ENCODE measurements at regions not wholly inside any gene's neighbourhood (a gene's known extent, or its start where the extent isn't known, plus 50 kb on each side); places are given as distances from the start of the nearest gene placed in this dataset.

DNA sequence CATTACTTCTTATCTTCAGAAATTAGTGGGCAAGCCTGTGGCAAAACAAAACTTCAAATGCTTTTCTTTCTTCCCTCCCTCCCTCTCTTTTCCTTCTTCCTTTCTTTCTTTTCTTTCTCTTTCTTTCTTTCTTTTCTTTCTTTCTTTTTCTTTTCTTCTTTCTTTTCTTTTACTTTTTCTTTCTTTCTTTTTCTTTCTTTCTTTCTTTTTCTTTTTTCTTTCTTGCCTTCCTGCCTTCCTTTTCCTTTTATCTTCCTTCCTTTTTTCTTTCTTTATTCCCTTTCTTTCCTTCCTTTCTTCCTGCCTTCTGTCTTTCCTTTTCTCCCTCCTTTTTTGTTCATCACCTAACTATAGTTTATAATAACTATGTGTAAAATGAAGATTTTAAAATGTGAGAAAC is 295.1 kb downstream of the SMOC2 start:
- DNase-seq = no peak

GRCh38 chr6:168735268-168735949 is 294.4 kb downstream of the SMOC2 start:
- no peak for DNase-seq

GRCh38 chr6:168734523-168734922 is 293.5 kb downstream of the SMOC2 start:
- DNase-seq = no peak

- DNase-seq = no peak
Measured at GRCh38 chr6:168732676-168733075, 291.7 kb downstream of the SMOC2 start.

DNA sequence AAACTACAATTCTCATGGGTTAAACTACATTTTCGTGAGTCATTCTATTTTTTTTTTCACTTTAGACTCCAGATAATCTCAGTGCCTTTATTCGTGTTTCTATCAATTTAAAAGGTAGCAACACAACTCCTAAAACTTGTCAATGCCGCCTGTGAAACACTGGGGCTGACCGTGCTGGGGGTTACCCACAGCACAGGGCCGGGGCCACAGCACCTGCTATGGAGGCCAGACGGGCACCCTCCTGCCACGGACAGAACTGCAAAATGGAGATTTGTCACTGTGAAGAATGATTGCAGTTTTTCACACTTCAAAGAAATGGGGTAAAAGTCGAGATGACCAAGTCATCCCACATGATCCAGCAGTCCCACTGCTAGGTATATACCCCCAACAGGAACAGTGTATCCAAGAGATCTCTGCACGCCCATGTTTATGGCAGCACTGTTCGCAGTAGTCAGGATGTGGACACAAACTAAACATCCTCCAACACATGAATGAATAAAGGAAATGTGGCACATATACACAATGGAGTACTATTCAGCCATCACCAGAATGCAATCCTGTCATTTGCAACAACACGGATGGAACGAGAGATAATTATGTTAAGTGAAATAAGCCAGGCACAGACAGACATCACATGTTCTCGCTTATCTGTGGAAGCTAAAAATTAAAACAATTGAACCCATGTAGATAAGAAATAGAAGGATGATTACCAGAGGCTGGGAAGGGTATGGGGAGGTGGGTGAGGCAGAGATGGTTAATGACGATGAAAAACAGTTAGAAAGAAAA is 290.1 kb downstream of the SMOC2 start:
- DNase-seq = no peak

DNA sequence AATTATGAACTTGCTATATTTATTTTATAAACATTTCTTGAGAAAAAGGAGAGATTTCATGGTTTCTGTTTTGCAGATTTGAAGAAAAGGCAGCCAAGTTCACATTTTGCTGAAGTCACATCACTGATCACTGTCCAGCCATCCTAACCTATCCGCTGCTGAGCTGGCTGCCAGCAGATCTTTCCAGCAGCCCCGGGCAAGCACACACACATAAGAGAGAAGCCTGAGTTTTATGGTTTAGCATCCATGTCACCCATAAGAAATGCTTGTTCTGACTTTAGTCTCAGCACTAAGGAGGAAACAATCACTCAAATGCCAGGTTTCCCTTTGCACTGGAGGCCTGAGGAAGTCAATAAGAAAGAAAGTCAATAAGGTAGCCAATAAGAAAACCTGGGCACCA is 287.1 kb downstream of the SMOC2 start:
- DNase-seq = no peak

DNA sequence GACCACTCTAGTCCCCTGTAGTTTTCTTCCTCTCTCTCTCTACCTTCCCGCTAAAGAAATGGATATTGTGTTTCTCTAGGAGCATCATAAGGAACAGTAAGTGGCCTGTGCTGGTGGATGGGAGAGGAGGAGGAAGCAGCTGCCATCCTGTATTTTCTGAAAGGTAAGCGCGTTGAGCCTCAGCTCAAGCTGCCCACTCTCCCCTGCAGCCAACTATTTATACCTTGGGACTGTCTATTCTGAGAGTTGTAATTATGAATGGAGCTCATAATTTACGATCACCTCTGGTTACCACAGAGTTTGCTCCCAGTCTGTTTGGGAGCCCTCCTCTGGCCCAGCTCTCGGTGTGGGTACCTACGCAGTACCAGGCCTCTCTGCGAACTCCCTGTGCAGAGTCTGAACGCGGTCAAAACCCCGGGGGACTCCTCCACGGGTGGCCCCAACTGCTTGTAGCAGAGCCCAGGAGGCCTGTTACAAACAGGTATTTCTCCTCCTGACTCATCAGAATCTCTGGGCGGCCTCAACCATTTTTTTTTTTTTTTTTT is 285.4 kb downstream of the SMOC2 start:
- DNase-seq = no peak

DNA sequence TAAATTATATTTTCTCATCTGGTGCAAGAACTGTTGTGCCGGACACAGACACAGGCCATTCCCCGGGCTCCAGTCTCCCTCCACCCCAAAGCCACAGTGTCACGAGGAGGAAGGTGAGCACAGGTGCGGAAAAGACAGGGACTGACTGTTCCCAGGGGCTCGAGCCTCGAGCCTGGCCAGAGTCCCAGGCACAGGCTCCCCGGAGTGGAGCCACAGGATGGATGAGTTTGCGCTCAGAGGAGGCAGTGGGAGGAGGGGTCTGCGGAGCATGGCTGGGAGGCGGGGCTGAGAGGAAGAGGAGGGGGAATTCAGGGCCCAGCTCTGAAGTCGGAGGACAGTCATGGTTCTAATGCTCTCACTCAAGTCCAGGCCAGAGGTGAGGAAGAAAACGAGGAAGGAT is 284.8 kb downstream of the SMOC2 start:
- no peak for DNase-seq

- no peak for DNase-seq
Measured at GRCh38 chr6:168724669-168725570, 283.9 kb downstream of the SMOC2 start.

- DNase-seq = no peak
Measured at GRCh38 chr6:168724033-168724432, 283.0 kb downstream of the SMOC2 start.

DNA sequence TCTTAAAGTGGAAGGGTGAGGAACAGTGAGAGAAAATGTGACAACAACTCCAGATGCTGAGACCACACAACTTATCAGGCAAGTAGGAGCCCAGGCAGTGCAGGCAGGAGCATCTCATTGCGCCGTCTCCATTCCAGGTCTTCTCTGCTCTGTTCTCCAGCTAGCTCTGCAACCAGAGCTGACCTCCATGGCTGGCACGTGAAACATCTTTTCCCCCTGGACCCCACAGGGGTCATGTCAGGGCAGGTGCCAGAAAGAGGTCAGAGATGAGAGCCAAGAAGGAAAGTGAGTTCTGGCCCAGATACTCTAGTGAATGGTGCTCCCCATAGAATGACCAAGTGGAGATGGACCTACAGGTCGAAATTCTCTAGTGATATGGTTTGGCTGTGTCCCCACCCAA is 281.4 kb downstream of the SMOC2 start:
- no peak for DNase-seq

- DNase-seq = no peak
Measured at GRCh38 chr6:168721571-168721970, 280.6 kb downstream of the SMOC2 start.

DNA sequence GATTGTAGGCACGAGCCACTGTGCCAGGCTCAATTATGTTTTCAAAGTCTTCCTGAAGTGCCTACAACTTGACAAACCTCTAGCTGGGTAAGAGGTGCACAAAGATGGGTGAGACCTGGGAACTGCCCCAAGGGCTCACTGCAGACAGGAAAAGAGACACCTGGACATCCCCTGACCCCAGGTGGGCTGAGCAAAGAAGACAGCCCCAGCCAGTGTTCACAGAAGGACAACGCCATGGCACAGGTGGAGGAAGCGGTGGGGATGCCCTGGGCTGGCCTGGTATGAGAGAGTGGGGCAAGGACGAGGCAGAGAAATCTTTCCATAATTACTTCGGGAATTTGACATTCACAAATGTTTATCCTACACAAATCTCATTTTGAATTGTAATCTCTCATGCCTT is 278.9 kb downstream of the SMOC2 start:
- no peak for DNase-seq

DNA sequence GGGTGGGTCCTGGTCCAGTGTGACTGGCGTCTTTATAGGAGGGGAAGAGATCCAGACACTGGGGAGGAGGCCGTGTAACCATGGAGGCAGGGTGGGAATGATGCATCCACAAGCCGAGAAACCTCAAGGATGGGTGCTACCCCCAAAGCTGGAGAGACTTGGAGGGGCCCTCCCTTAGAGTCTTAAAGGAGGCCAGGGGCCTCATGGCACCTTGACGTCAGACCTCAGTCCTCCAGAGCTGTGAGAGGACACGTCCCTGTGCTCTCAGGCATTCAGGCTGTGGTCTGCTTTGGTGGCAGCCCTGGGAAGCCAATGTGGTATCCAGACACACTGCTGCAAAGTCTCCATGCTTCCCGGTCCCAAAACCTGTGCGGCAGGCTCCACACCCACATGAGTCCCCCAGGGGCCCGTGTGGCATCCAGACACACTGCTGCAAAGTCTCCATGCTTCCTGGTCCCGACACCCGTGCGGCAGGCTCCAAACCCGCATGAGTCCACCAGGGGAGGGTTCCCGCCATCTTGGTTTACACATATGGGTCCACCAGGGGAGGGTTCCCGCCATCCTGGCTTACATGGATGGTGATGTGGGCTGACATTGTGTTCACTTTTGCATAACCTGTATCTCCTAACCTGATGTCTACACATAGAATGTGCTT is 278.0 kb downstream of the SMOC2 start:
- no peak for DNase-seq

Data from activated CD4-positive, alpha-beta T cell treated with anti-CD3 and anti-CD28 coated beads, Interleukin-2, amount 50 U/mL, for 48 hours (primary cell).